PC-3 (cell line): ENCODE measurements at regions not wholly inside any gene's neighbourhood (a gene's known extent, or its start where the extent isn't known, plus 50 kb on each side); places are given as distances from the start of the nearest gene placed in this dataset.
A peak's percentile ranks its signal among the peaks of the same experiment; 100 is the strongest.

Experiments used
- ATAC-seq: fragments of 200-7000 bp; cut with Tn5 transposase; 2 replicates; pipeline ENCODE4 v1.9.1; 2020; ENCODE audit warnings: mild to moderate bottlenecking, moderate library complexity
- BruUV-seq: library from RNA; stranded (reverse); fragments of 400-500 nt; replicated peaks from 2 replicates; lab custom pipeline; 2021; lab: Mats Ljungman, UMichigan
- CTCF ChIA-PET: fragments of 300-600 bp; sonication (Branson Sonifier 250); formaldehyde crosslinking; loops from one replicate; lab custom pipeline; 2022; ENCODE audit warnings: antibody characterized with exemption; lab: Charles Lee
- POLR2A ChIA-PET: fragments of 300-600 bp; sonication (Branson Sonifier 250); formaldehyde crosslinking; loops from one replicate; lab custom pipeline; 2022; ENCODE audit warnings: antibody characterized with exemption; ENCODE audit not compliant: unreplicated experiment; lab: Charles Lee
- DNase-seq: peaks from one replicate; pipeline ENCODE4 v3.0.0-alpha.2; 2015
- H2AFZ ChIP-seq: fragments of 300-600 bp; sonication (generic); 2 replicates; pipeline ENCODE4 v1.6.0; 2016; ENCODE audit warnings: antibody characterized with exemption, low read length
- H3F3A ChIP-seq: fragments of 300-600 bp; sonication (generic); one replicate; pipeline ENCODE4 v1.6.0; 2017; ENCODE audit warnings: antibody characterized with exemption, low read length, control low read depth, mild to moderate bottlenecking; ENCODE audit not compliant: unreplicated experiment
- H3K27ac ChIP-seq: fragments of 300-600 bp; sonication (generic); 2 replicates; pipeline ENCODE4 v1.5.1; 2016; ENCODE audit warnings: mild to moderate bottlenecking, low read length
- H3K27me3 ChIP-seq: fragments of 300-600 bp; sonication (generic); 2 replicates; pipeline ENCODE4 v1.6.1; 2016; ENCODE audit warnings: low read length, mixed read lengths
- H3K36me3 ChIP-seq: fragments of 300-600 bp; sonication (generic); 2 replicates; pipeline ENCODE4 v1.6.1; 2016; ENCODE audit warnings: low read depth, mixed run types, low read length, mixed read lengths
- H3K4me1 ChIP-seq: fragments of 300-600 bp; sonication (generic); 2 replicates; pipeline ENCODE4 v1.5.1; 2016; ENCODE audit warnings: low read length; ENCODE audit not compliant: insufficient read depth
- H3K4me2 ChIP-seq: fragments of 300-600 bp; sonication (generic); 2 replicates; pipeline ENCODE4 v1.6.0; 2016; ENCODE audit warnings: low read length
- H3K4me3 ChIP-seq: fragments of 300-600 bp; sonication (generic); 2 replicates; pipeline ENCODE4 v1.5.1; 2016; ENCODE audit warnings: mild to moderate bottlenecking, low read length, mixed read lengths
- H3K79me2 ChIP-seq: fragments of 300-600 bp; sonication (generic); 2 replicates; pipeline ENCODE4 v1.6.1; 2017; ENCODE audit warnings: low read length, mixed read lengths
- H3K9ac ChIP-seq: fragments of 300-600 bp; sonication (generic); 2 replicates; pipeline ENCODE4 v1.6.0; 2016; ENCODE audit warnings: mild to moderate bottlenecking, low read length
- H3K9me2 ChIP-seq: fragments of 300-600 bp; sonication (generic); replicated peaks from 2 replicates; pipeline ENCODE4 v1.6.1; 2016; ENCODE audit warnings: mixed run types, low read length, mixed read lengths
- H3K9me3 ChIP-seq: fragments of 300-600 bp; sonication (generic); 2 replicates; pipeline ENCODE4 v1.6.1; 2016; ENCODE audit warnings: low read length, mixed read lengths
- H4K20me1 ChIP-seq: fragments of 300-600 bp; sonication (generic); 2 replicates; pipeline ENCODE4 v1.6.1; 2016; ENCODE audit warnings: low read length, mixed read lengths
- CTCF ChIP-seq: fragments of 300-600 bp; sonication (generic); conservative IDR thresholded peaks from 2 replicates; pipeline ENCODE4 v1.5.1; 2017; ENCODE audit warnings: antibody characterized with exemption, low read depth, mild to moderate bottlenecking, low read length
- EZH2 ChIP-seq: fragments of 300-600 bp; sonication (generic); IDR thresholded peaks from one replicate; pipeline ENCODE4 v1.6.1; 2017; ENCODE audit warnings: antibody characterized with exemption, mild to moderate bottlenecking, low read length; ENCODE audit not compliant: unreplicated experiment
- EZH2phosphoT487 ChIP-seq: fragments of 300-600 bp; sonication (generic); IDR thresholded peaks from 2 replicates; pipeline ENCODE4 v1.6.1; 2018; ENCODE audit warnings: mild to moderate bottlenecking, antibody characterized with exemption, low read length, borderline replicate concordance
- intact Hi-C: fragments of 100-400 bp; cut with micrococcal nuclease; formaldehyde crosslinking; loops from 2 replicates; pipeline ENCODE4 v1.9.0; 2023

- Histone ChIP-seq H2AFZ (no peak overlapping the region), H3K36me3 (no peaks in the 10 kb centered on the region), H3K9me3 (no peaks in the 10 kb centered on the region), H3F3A (no peaks in the 10 kb centered on the region), H3K9me2 (no peaks in the 10 kb centered on the region), H3K79me2 (no peaks in the 10 kb centered on the region), H3K4me2 (no peak overlapping the region), H3K27me3 (peaks cover 71% of the 10 kb centered on the region), H3K27ac (no peak overlapping the region), H3K9ac (no peak overlapping the region), H3K4me1 (no peaks in the 10 kb centered on the region), H4K20me1 (no peaks in the 10 kb centered on the region), H3K4me3 (no peak overlapping the region)
- DNase-seq: peak; percentile 45
- CTCF ChIA-PET: interaction anchor here (0.7 to 0.9 kb wide), 2 partner anchors 19 to 25 kb away, joined by 3 to 6 read pairs; no protein-coding TSS in a partner anchor
- TF ChIP-seq EZH2phosphoT487 (no peak), CTCF (peak; percentile 57), EZH2 (no peak)
- peak; percentile 71; the same call in 1 of the 2 replicates for ATAC-seq
- POLR2A ChIA-PET: no interaction called here
- intact Hi-C loops: no loop called here
- no TSS peak for BruUV-seq
Measured at GRCh38 chr1:18556364-18556763, 74.3 kb upstream of the PAX7 start.

- intact Hi-C loops: no loop called here
- Histone ChIP-seq H3K9me3 (no peaks in the 10 kb centered on the region), H2AFZ (no peak overlapping the region), H3K4me1 (no peaks in the 10 kb centered on the region), H3F3A (no peaks in the 10 kb centered on the region), H3K79me2 (no peaks in the 10 kb centered on the region), H3K9me2 (no peaks in the 10 kb centered on the region), H3K27me3 (peaks cover 67% of the 10 kb centered on the region), H3K4me3 (no peak overlapping the region), H4K20me1 (no peaks in the 10 kb centered on the region), H3K27ac (no peak overlapping the region), H3K4me2 (no peak overlapping the region), H3K36me3 (no peaks in the 10 kb centered on the region), H3K9ac (no peak overlapping the region)
- BruUV-seq: no TSS peak
- ATAC-seq (peak; percentile 59), DNase-seq (peak; percentile 6)
- ChIA-PET CTCF (interaction anchor here (0.7 to 1.0 kb wide), 2 partner anchors 18 to 26 kb away, joined by 3 to 5 read pairs; no protein-coding TSS in a partner anchor), POLR2A (no interaction called here)
- TF ChIP-seq CTCF (no peak), EZH2 (no peak), EZH2phosphoT487 (no peak)
Measured at GRCh38 chr1:18557621-18558465, 72.8 kb upstream of the PAX7 start.

GRCh38 chr1:18560692-18561091 is 70.0 kb upstream of the PAX7 start:
- CTCF ChIA-PET: no interaction called here
- no peak overlapping the region for H3K4me3 ChIP-seq
- no peak overlapping the region for H3K9ac ChIP-seq
- ATAC-seq (peak; percentile 22), DNase-seq (no peak)
- H4K20me1 ChIP-seq: no peaks in the 10 kb centered on the region
- H3K27ac ChIP-seq: no peak overlapping the region
- no peaks in the 10 kb centered on the region for H3K79me2 ChIP-seq
- intact Hi-C loops: no loop called here
- H3K27me3 ChIP-seq: peaks cover 57% of the 10 kb centered on the region
- POLR2A ChIA-PET: no interaction called here
- H2AFZ ChIP-seq: no peak overlapping the region
- H3F3A ChIP-seq: no peaks in the 10 kb centered on the region
- H3K36me3 ChIP-seq: no peaks in the 10 kb centered on the region
- no TSS peak for BruUV-seq
- TF ChIP-seq CTCF (peak; percentile 23; the same call in 1 of the 2 replicates), EZH2 (no peak)
- no peak overlapping the region for H3K4me2 ChIP-seq
- no peaks in the 10 kb centered on the region for H3K9me3 ChIP-seq
- H3K4me1 ChIP-seq: no peaks in the 10 kb centered on the region
- no peaks in the 10 kb centered on the region for H3K9me2 ChIP-seq
